Inferior parietal cortex (tissue), 1 donor: ENCODE measurements at regions not wholly inside any gene's neighbourhood (a gene's known extent, or its start where the extent isn't known, plus 50 kb on each side); places are given as distances from the start of the nearest gene placed in this dataset.

Experiments used
- DNase-seq: peaks from one replicate; pipeline ENCODE4 v3.0.0-alpha.2; 2016; ENCODE audit errors: extremely low spot score

GRCh38 chr6:108751851-108752732 is 96.1 kb upstream of the ARMC2 start:
- no peak for DNase-seq

GRCh38 chr6:108752733-108753590 is 95.3 kb upstream of the ARMC2 start:
- no peak for DNase-seq

GRCh38 chr6:108755257-108756240 is 92.7 kb upstream of the ARMC2 start:
- DNase-seq, result peak; percentile 39

GRCh38 chr6:108757357-108757756 is 90.9 kb upstream of the ARMC2 start:
- no peak for DNase-seq

GRCh38 chr6:108758884-108759283 is 89.3 kb upstream of the ARMC2 start:
- no peak for DNase-seq

GRCh38 chr6:108760126-108761050 is 87.8 kb upstream of the ARMC2 start:
- DNase-seq, result no peak

GRCh38 chr6:108762394-108762793 is 85.8 kb upstream of the ARMC2 start:
- DNase-seq, result no peak

- no peak for DNase-seq
Observed at GRCh38 chr6:108763931-108764579, 84.2 kb upstream of the ARMC2 start.

GRCh38 chr6:108764580-108764950 is 83.7 kb upstream of the ARMC2 start:
- peak; percentile 63 for DNase-seq

- DNase-seq, result no peak
Observed at GRCh38 chr6:108765495-108765894, 82.7 kb upstream of the ARMC2 start.

- DNase-seq, result no peak
Observed at GRCh38 chr6:108766419-108766818, 81.8 kb upstream of the ARMC2 start.

GRCh38 chr6:108766886-108767285 is 81.3 kb upstream of the ARMC2 start:
- DNase-seq, result no peak

GRCh38 chr6:108767418-108768165 is 80.6 kb upstream of the ARMC2 start:
- no peak for DNase-seq

- no peak for DNase-seq
Observed at GRCh38 chr6:108768166-108768555, 80.1 kb upstream of the ARMC2 start.

GRCh38 chr6:108768792-108769524 is 79.3 kb upstream of the ARMC2 start:
- no peak for DNase-seq

- no peak for DNase-seq
Observed at GRCh38 chr6:108771421-108771820, 76.8 kb upstream of the ARMC2 start.

- no peak for DNase-seq
Observed at GRCh38 chr6:108774555-108774954, 73.7 kb upstream of the ARMC2 start.

GRCh38 chr6:108777536-108777935 is 70.7 kb upstream of the ARMC2 start:
- no peak for DNase-seq
